ENCODE measurements at regions not wholly inside any gene's neighbourhood (a gene's known extent, or its start where the extent isn't known, plus 50 kb on each side); places are given as distances from the start of the nearest gene placed in this dataset.

GRCh38 chr10:90575125-90575524 lies 282.7 kb downstream of the HTR7 start:
- no peaks in the 10 kb centered on the region for H3K36me3 Mint-ChIP-seq
- no peaks in the 10 kb centered on the region for H3K27me3 ChIP-seq (ENCODE audit: control insufficient read depth in 2 of 2, insufficient read depth in 2 of 2, low read length in 2 of 2)
- no peak for DNase-seq
- H3K9me3 Mint-ChIP-seq = peaks cover 0 to 6% (median 0%) of the 10 kb centered on the region in 11 donors
- H3K27me3 Mint-ChIP-seq = peaks cover 4 to 16% (median 15%) of the 10 kb centered on the region in 5 donors
- ChIA-PET CTCF (no interaction called here), POLR2A (no interaction called here)
- H3K4me1 Mint-ChIP-seq = no peaks in the 10 kb centered on the region
- no peaks in the 10 kb centered on the region for H3K9me3 ChIP-seq (ENCODE audit: control insufficient read depth in 2 of 3, low read length in 3 of 3)
- H3K27ac ChIP-seq (ENCODE audit: low read depth, low read length) = no peak overlapping the region
- H3K4me1 ChIP-seq (ENCODE audit: control insufficient read depth in 2 of 2, insufficient read depth in 2 of 2, low read length in 2 of 2) = no peaks in the 10 kb centered on the region
- intact Hi-C loops (cut with micrococcal nuclease) = no loop called here
- H3K4me3 Mint-ChIP-seq = no peak overlapping the region
- no peak overlapping the region for H3K27ac Mint-ChIP-seq
- ATAC-seq = no peak
- no peaks in the 10 kb centered on the region for H3K36me3 ChIP-seq (ENCODE audit: control insufficient read depth in 2 of 3, insufficient read depth in 3 of 3, low read length in 3 of 3)
- no peak overlapping the region for H3K4me3 ChIP-seq (ENCODE audit: low read length)

GRCh38 chr10:90577569-90577968 lies 280.3 kb downstream of the HTR7 start:
- no peak for ATAC-seq
- CTCF ChIA-PET = no interaction called here
- H3K27ac Mint-ChIP-seq = no peak overlapping the region
- H3K4me1 Mint-ChIP-seq = no peaks in the 10 kb centered on the region
- peaks cover 0 to 6% (median 0%) of the 10 kb centered on the region in 11 donors for H3K9me3 Mint-ChIP-seq
- Histone ChIP-seq H3K4me3 (ENCODE audit: low read length) (no peak overlapping the region), H3K36me3 (ENCODE audit: control insufficient read depth in 2 of 3, insufficient read depth in 3 of 3, low read length in 3 of 3) (no peaks in the 10 kb centered on the region), H3K4me1 (ENCODE audit: control insufficient read depth in 2 of 2, insufficient read depth in 2 of 2, low read length in 2 of 2) (no peaks in the 10 kb centered on the region), H3K9me3 (ENCODE audit: control insufficient read depth in 2 of 3, low read length in 3 of 3) (no peaks in the 10 kb centered on the region), H3K27ac (ENCODE audit: low read depth, low read length) (no peak overlapping the region), H3K27me3 (ENCODE audit: control insufficient read depth in 2 of 2, insufficient read depth in 2 of 2, low read length in 2 of 2) (no peaks in the 10 kb centered on the region)
- no peak overlapping the region for H3K4me3 Mint-ChIP-seq
- no peak for DNase-seq
- intact Hi-C loops (cut with micrococcal nuclease) = no loop called here
- no peaks in the 10 kb centered on the region for H3K36me3 Mint-ChIP-seq
- POLR2A ChIA-PET = no interaction called here
- H3K27me3 Mint-ChIP-seq = peaks cover 4 to 25% (median 18%) of the 10 kb centered on the region in 5 donors

GRCh38 chr10:90579602-90580242 lies 278.1 kb downstream of the HTR7 start:
- DNase-seq = no peak
- no peak for ATAC-seq
- H3K9me3 Mint-ChIP-seq = peaks cover 0 to 5% (median 0%) of the 10 kb centered on the region in 11 donors
- H3K27me3 Mint-ChIP-seq = peaks cover 4 to 25% (median 16%) of the 10 kb centered on the region in 5 donors
- H3K4me3 ChIP-seq (ENCODE audit: low read length) = no peak overlapping the region
- intact Hi-C loops (cut with micrococcal nuclease) = no loop called here
- H3K4me1 ChIP-seq (ENCODE audit: control insufficient read depth in 2 of 2, insufficient read depth in 2 of 2, low read length in 2 of 2) = no peaks in the 10 kb centered on the region
- H3K36me3 Mint-ChIP-seq = no peaks in the 10 kb centered on the region
- H3K9me3 ChIP-seq (ENCODE audit: control insufficient read depth in 2 of 3, low read length in 3 of 3) = no peaks in the 10 kb centered on the region
- no peaks in the 10 kb centered on the region for H3K27me3 ChIP-seq (ENCODE audit: control insufficient read depth in 2 of 2, insufficient read depth in 2 of 2, low read length in 2 of 2)
- no peaks in the 10 kb centered on the region for H3K4me1 Mint-ChIP-seq
- H3K27ac ChIP-seq (ENCODE audit: low read depth, low read length) = no peak overlapping the region
- CTCF ChIA-PET = no interaction called here
- POLR2A ChIA-PET = no interaction called here
- no peak overlapping the region for H3K27ac Mint-ChIP-seq
- no peaks in the 10 kb centered on the region for H3K36me3 ChIP-seq (ENCODE audit: control insufficient read depth in 2 of 3, insufficient read depth in 3 of 3, low read length in 3 of 3)
- no peak overlapping the region for H3K4me3 Mint-ChIP-seq

- Histone ChIP-seq H3K27me3 (ENCODE audit: control insufficient read depth in 2 of 2, insufficient read depth in 2 of 2, low read length in 2 of 2) (no peaks in the 10 kb centered on the region), H3K4me3 (ENCODE audit: low read length) (no peak overlapping the region), H3K36me3 (ENCODE audit: control insufficient read depth in 2 of 3, insufficient read depth in 3 of 3, low read length in 3 of 3) (no peaks in the 10 kb centered on the region), H3K4me1 (ENCODE audit: control insufficient read depth in 2 of 2, insufficient read depth in 2 of 2, low read length in 2 of 2) (no peaks in the 10 kb centered on the region), H3K27ac (ENCODE audit: low read depth, low read length) (no peak overlapping the region), H3K9me3 (ENCODE audit: control insufficient read depth in 2 of 3, low read length in 3 of 3) (no peaks in the 10 kb centered on the region)
- Mint-ChIP-seq H3K36me3 (no peaks in the 10 kb centered on the region), H3K27me3 (peaks cover 4 to 31% (median 22%) of the 10 kb centered on the region in 5 donors), H3K27ac (no peak overlapping the region), H3K9me3 (peaks cover 0 to 8% (median 0%) of the 10 kb centered on the region in 11 donors), H3K4me3 (no peak overlapping the region), H3K4me1 (no peaks in the 10 kb centered on the region)
- intact Hi-C loops (cut with micrococcal nuclease) = no loop called here
- ATAC-seq (no peak), DNase-seq (no peak)
- CTCF ChIA-PET = no interaction called here
- POLR2A ChIA-PET = no interaction called here
These were observed 274.4 kb downstream of the HTR7 start for GRCh38 chr10:90583416-90583815.

- ATAC-seq (no peak), DNase-seq (no peak)
- Histone ChIP-seq H3K27ac (ENCODE audit: low read depth, low read length) (no peak overlapping the region), H3K4me1 (ENCODE audit: control insufficient read depth in 2 of 2, insufficient read depth in 2 of 2, low read length in 2 of 2) (no peaks in the 10 kb centered on the region), H3K36me3 (ENCODE audit: control insufficient read depth in 2 of 3, insufficient read depth in 3 of 3, low read length in 3 of 3) (no peaks in the 10 kb centered on the region), H3K9me3 (ENCODE audit: control insufficient read depth in 2 of 3, low read length in 3 of 3) (no peaks in the 10 kb centered on the region), H3K27me3 (ENCODE audit: control insufficient read depth in 2 of 2, insufficient read depth in 2 of 2, low read length in 2 of 2) (no peaks in the 10 kb centered on the region), H3K4me3 (ENCODE audit: low read length) (no peak overlapping the region)
- ChIA-PET CTCF (no interaction called here), POLR2A (no interaction called here)
- H3K4me1 Mint-ChIP-seq = no peaks in the 10 kb centered on the region
- intact Hi-C loops (cut with micrococcal nuclease) = no loop called here
- peaks cover 2 to 14% (median 8%) of the 10 kb centered on the region in 5 donors for H3K27me3 Mint-ChIP-seq
- H3K36me3 Mint-ChIP-seq = no peaks in the 10 kb centered on the region
- H3K4me3 Mint-ChIP-seq = no peak overlapping the region
- peaks cover 0 to 5% (median 0%) of the 10 kb centered on the region in 11 donors for H3K9me3 Mint-ChIP-seq
- H3K27ac Mint-ChIP-seq = no peak overlapping the region
These were observed 270.8 kb downstream of the HTR7 start for GRCh38 chr10:90587081-90587491.

GRCh38 chr10:90587561-90587960 lies 270.3 kb downstream of the HTR7 start:
- peaks cover 0 to 5% (median 0%) of the 10 kb centered on the region in 11 donors for H3K9me3 Mint-ChIP-seq
- intact Hi-C loops (cut with micrococcal nuclease) = no loop called here
- no peaks in the 10 kb centered on the region for H3K4me1 Mint-ChIP-seq
- H3K27ac Mint-ChIP-seq = no peak overlapping the region
- no peaks in the 10 kb centered on the region for H3K36me3 Mint-ChIP-seq
- Histone ChIP-seq H3K9me3 (ENCODE audit: control insufficient read depth in 2 of 3, low read length in 3 of 3) (no peaks in the 10 kb centered on the region), H3K27me3 (ENCODE audit: control insufficient read depth in 2 of 2, insufficient read depth in 2 of 2, low read length in 2 of 2) (no peaks in the 10 kb centered on the region), H3K4me1 (ENCODE audit: control insufficient read depth in 2 of 2, insufficient read depth in 2 of 2, low read length in 2 of 2) (no peaks in the 10 kb centered on the region), H3K27ac (ENCODE audit: low read depth, low read length) (no peak overlapping the region), H3K36me3 (ENCODE audit: control insufficient read depth in 2 of 3, insufficient read depth in 3 of 3, low read length in 3 of 3) (no peaks in the 10 kb centered on the region), H3K4me3 (ENCODE audit: low read length) (no peak overlapping the region)
- no peak for ATAC-seq
- H3K27me3 Mint-ChIP-seq = peaks cover 2 to 16% (median 10%) of the 10 kb centered on the region in 5 donors
- no peak overlapping the region for H3K4me3 Mint-ChIP-seq
- CTCF ChIA-PET = no interaction called here
- POLR2A ChIA-PET = no interaction called here
- DNase-seq = no peak

- DNase-seq = no peak
- Mint-ChIP-seq H3K36me3 (no peaks in the 10 kb centered on the region), H3K27ac (no peak overlapping the region), H3K27me3 (peaks cover 2 to 16% (median 8%) of the 10 kb centered on the region in 5 donors), H3K9me3 (peaks cover 0 to 5% (median 0%) of the 10 kb centered on the region in 11 donors), H3K4me3 (no peak overlapping the region), H3K4me1 (no peaks in the 10 kb centered on the region)
- no peaks in the 10 kb centered on the region for H3K9me3 ChIP-seq (ENCODE audit: control insufficient read depth in 2 of 3, low read length in 3 of 3)
- ATAC-seq = no peak
- intact Hi-C loops (cut with micrococcal nuclease) = no loop called here
- CTCF ChIA-PET = no interaction called here
- H3K27me3 ChIP-seq (ENCODE audit: control insufficient read depth in 2 of 2, insufficient read depth in 2 of 2, low read length in 2 of 2) = no peaks in the 10 kb centered on the region
- H3K36me3 ChIP-seq (ENCODE audit: control insufficient read depth in 2 of 3, insufficient read depth in 3 of 3, low read length in 3 of 3) = no peaks in the 10 kb centered on the region
- H3K4me3 ChIP-seq (ENCODE audit: low read length) = no peak overlapping the region
- no peaks in the 10 kb centered on the region for H3K4me1 ChIP-seq (ENCODE audit: control insufficient read depth in 2 of 2, insufficient read depth in 2 of 2, low read length in 2 of 2)
- H3K27ac ChIP-seq (ENCODE audit: low read depth, low read length) = no peak overlapping the region
- POLR2A ChIA-PET = no interaction called here
These were observed 269.6 kb downstream of the HTR7 start for GRCh38 chr10:90588222-90588621.
